Caco-2 (cell line): ENCODE measurements at regions not wholly inside any gene's neighbourhood (a gene's known extent, or its start where the extent isn't known, plus 50 kb on each side); places are given as distances from the start of the nearest gene placed in this dataset.

Source experiments
- BruUV-seq: library from RNA; stranded (reverse); fragments of 400-500 nt; replicated peaks from 2 replicates; lab custom pipeline; 2021; lab: Mats Ljungman, UMichigan
- CTCF ChIA-PET: fragments of 300-600 bp; sonication (Branson Sonifier 250); formaldehyde crosslinking; loops from one replicate; lab custom pipeline; 2022; ENCODE audit warnings: antibody characterized with exemption; lab: Charles Lee
- POLR2A ChIA-PET: fragments of 300-600 bp; sonication (Branson Sonifier 250); formaldehyde crosslinking; loops from one replicate; lab custom pipeline; 2022; ENCODE audit warnings: antibody characterized with exemption; lab: Charles Lee
- DNase-seq, 2 experiments: peaks; one replicate each; pipeline versions ENCODE4 v3.0.0 to v3.0.0-alpha.2; 2020 to 2022
- H3K27me3 ChIP-seq: replicated peaks from 2 replicates; pipeline ENCODE4 v1.6.0; 2011; ENCODE audit warnings: low read length; ENCODE audit not compliant: control insufficient read depth, insufficient read depth
- H3K36me3 ChIP-seq: 2 replicates; pipeline ENCODE4 v1.5.1; 2011; ENCODE audit warnings: low read length; ENCODE audit not compliant: control insufficient read depth, insufficient read depth
- H3K4me1 ChIP-seq: fragments of 250-450 bp; sonication (Bioruptor Pico); 2 replicates; pipeline ENCODE4 v1.5.1; 2020; ENCODE audit warnings: mild to moderate bottlenecking
- H3K4me3 ChIP-seq: 2 replicates; pipeline ENCODE4 v1.5.1; 2011; ENCODE audit warnings: low read depth, mild to moderate bottlenecking, control low read depth, low read length
- H3K9me3 ChIP-seq: fragments of 250-450 bp; sonication (Bioruptor Pico); 2 replicates; pipeline ENCODE4 v1.5.1; 2020; ENCODE audit warnings: mild to moderate bottlenecking, moderate library complexity
- H3K27ac Mint-ChIP-seq: one replicate; pipeline ENCODE4 v1.8.0; 2022; ENCODE audit warnings: mixed read lengths; ENCODE audit not compliant: unreplicated experiment
- H3K27me3 Mint-ChIP-seq: one replicate; pipeline ENCODE4 v1.8.0; 2022; ENCODE audit warnings: mixed read lengths; ENCODE audit not compliant: insufficient read depth, unreplicated experiment
- H3K36me3 Mint-ChIP-seq: one replicate; pipeline ENCODE4 v1.8.0; 2022; ENCODE audit warnings: mild to moderate bottlenecking, mixed read lengths; ENCODE audit not compliant: insufficient read depth, unreplicated experiment
- H3K4me1 Mint-ChIP-seq: one replicate; pipeline ENCODE4 v1.8.0; 2022; ENCODE audit warnings: low read depth, mixed read lengths; ENCODE audit not compliant: unreplicated experiment
- H3K4me3 Mint-ChIP-seq: one replicate; pipeline ENCODE4 v1.8.0; 2022; ENCODE audit warnings: mild to moderate bottlenecking, moderate library complexity, mixed read lengths; ENCODE audit not compliant: unreplicated experiment
- H3K9me3 Mint-ChIP-seq: one replicate; pipeline ENCODE4 v1.8.0; 2022; ENCODE audit warnings: mixed read lengths; ENCODE audit not compliant: unreplicated experiment
- CTCF ChIP-seq, 2 experiments: fragments of 200-600 bp in 1 of 2; IDR thresholded peaks; 1 replicate in 1 of 2; 2 replicates in 1 of 2; pipeline versions ENCODE4 v1.5.1 to v1.8.0; 2011 to 2022; ENCODE audit warnings: antibody characterized with exemption in 1 of 2, control low read depth in 1 of 2, inconsistent platforms in 1 of 2, low read depth in 1 of 2, low read length in 1 of 2, mild to moderate bottlenecking in 1 of 2, moderate library complexity in 1 of 2; ENCODE audit not compliant: insufficient read depth in 1 of 2, severe bottlenecking in 1 of 2, unreplicated experiment in 1 of 2
- intact Hi-C: fragments of 100-400 bp; cut with micrococcal nuclease; formaldehyde crosslinking; loops from one replicate; pipeline ENCODE4 v1.10.0; 2022; ENCODE audit not compliant: unreplicated experiment

- H3K27ac Mint-ChIP-seq: no peak overlapping the region
- Histone ChIP-seq H3K4me1 (no peaks in the 10 kb centered on the region), H3K9me3 (no peaks in the 10 kb centered on the region), H3K36me3 (no peaks in the 10 kb centered on the region), H3K4me3 (no peak overlapping the region), H3K27me3 (no peaks in the 10 kb centered on the region)
- no peaks in the 10 kb centered on the region for H3K4me1 Mint-ChIP-seq
- ChIA-PET CTCF (no interaction called here), POLR2A (no interaction called here)
- H3K27me3 Mint-ChIP-seq: no peaks in the 10 kb centered on the region
- no peak for DNase-seq
- no TSS peak for BruUV-seq
- H3K9me3 Mint-ChIP-seq: no peaks in the 10 kb centered on the region
- intact Hi-C loops: no loop called here
- TF ChIP-seq CTCF (IDR thresholded peaks at IDR 0.05; ENCODE audit: insufficient read depth in 1 of 2, low read depth in 1 of 2, low read length in 1 of 2, severe bottlenecking in 1 of 2, unreplicated experiment in 1 of 2): no peak
- no peak overlapping the region for H3K4me3 Mint-ChIP-seq
- H3K36me3 Mint-ChIP-seq: peaks cover 6% of the 10 kb centered on the region
Observed at GRCh38 chr1:10962483-10962882, 50.0 kb upstream of the TARDBP start.
